ENCODE measurements at regions not wholly inside any gene's neighbourhood (a gene's known extent, or its start where the extent isn't known, plus 50 kb on each side); places are given as distances from the start of the nearest gene placed in this dataset.

GRCh38 chr4:123218981-123219380 lies 177.6 kb upstream of the SPRY1 start:
- TF ChIP-seq, protein P1, sequence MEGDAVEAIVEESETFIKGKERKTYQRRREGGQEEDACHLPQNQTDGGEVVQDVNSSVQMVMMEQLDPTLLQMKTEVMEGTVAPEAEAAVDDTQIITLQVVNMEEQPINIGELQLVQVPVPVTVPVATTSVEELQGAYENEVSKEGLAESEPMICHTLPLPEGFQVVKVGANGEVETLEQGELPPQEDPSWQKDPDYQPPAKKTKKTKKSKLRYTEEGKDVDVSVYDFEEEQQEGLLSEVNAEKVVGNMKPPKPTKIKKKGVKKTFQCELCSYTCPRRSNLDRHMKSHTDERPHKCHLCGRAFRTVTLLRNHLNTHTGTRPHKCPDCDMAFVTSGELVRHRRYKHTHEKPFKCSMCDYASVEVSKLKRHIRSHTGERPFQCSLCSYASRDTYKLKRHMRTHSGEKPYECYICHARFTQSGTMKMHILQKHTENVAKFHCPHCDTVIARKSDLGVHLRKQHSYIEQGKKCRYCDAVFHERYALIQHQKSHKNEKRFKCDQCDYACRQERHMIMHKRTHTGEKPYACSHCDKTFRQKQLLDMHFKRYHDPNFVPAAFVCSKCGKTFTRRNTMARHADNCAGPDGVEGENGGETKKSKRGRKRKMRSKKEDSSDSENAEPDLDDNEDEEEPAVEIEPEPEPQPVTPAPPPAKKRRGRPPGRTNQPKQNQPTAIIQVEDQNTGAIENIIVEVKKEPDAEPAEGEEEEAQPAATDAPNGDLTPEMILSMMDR (IDR thresholded peaks at IDR 0.05; ENCODE audit: insufficient read depth, low read depth, low read length) = no peak
- TF ChIP-seq EZH2 (IDR thresholded peaks at IDR 0.05; ENCODE audit: insufficient read depth, low read length) = no peak

All from astrocyte (in vitro differentiated cells and primary cell).